Ishikawa (cell line): ENCODE measurements at regions not wholly inside any gene's neighbourhood (a gene's known extent, or its start where the extent isn't known, plus 50 kb on each side); places are given as distances from the start of the nearest gene placed in this dataset.

ENCODE experiments used
- RAD21 ChIP-seq: IDR thresholded peaks from 2 replicates; pipeline ENCODE4 v1.6.1; 2012; ENCODE audit warnings: low read depth
- REST ChIP-seq: IDR thresholded peaks from 2 replicates; pipeline ENCODE4 v1.6.1; 2012; ENCODE audit warnings: low read depth, mild to moderate bottlenecking
- TAF1 ChIP-seq: IDR thresholded peaks from 2 replicates; pipeline ENCODE4 v1.6.1; 2012; ENCODE audit warnings: low read depth, mild to moderate bottlenecking
- YY1 ChIP-seq: IDR thresholded peaks from 2 replicates; pipeline ENCODE4 v1.6.1; 2012; ENCODE audit warnings: low read depth

GRCh38 chr5:118247458-118247857 lies 740.9 kb downstream of the DTWD2 start:
- no peak for TF ChIP-seq RAD21
- TF ChIP-seq REST, result no peak
- TF ChIP-seq YY1, result no peak
- no peak for TF ChIP-seq TAF1
